Spleen (tissue), 7 donors: ENCODE measurements at regions not wholly inside any gene's neighbourhood (a gene's known extent, or its start where the extent isn't known, plus 50 kb on each side); places are given as distances from the start of the nearest gene placed in this dataset.

Source experiments
- CTCF ChIP-seq, 11 experiments: fragments of 200-600 bp in 7 of 11; fragments of 450-650 bp in 4 of 11; sonication (generic) in 4 of 11; IDR thresholded peaks in 8 of 11; conservative IDR thresholded peaks in 3 of 11; 1 replicate in 7 of 11; 2 replicates in 4 of 11; pipeline versions ENCODE4 v1.4.0 to v1.8.0; 2016 to 2021; ENCODE audit warnings: antibody characterized with exemption in 11 of 11, inconsistent platforms in 4 of 11, mild to moderate bottlenecking in 1 of 11
- POLR2A ChIP-seq, 3 donors: fragments of 450-650 bp; IDR thresholded peaks; one replicate each; pipeline ENCODE4 v1.5.1; 2017; ENCODE audit warnings: antibody characterized with exemption in 3 of 3, mild to moderate bottlenecking in 1 of 3
- POLR2AphosphoS5 ChIP-seq, 3 donors: sonication (generic); formaldehyde crosslinking; IDR thresholded peaks; one replicate each; pipeline ENCODE4 v1.5.1; 2017; ENCODE audit warnings: antibody characterized with exemption in 3 of 3
- donor health status: DM: no; HTN: no; CAD: no; lungs with moderate emphysema.
- donor health status: DM: no; HTN: no; CAD: no.
- donor health status: DM: no; HTN: no; CAD: no.

- no peak for TF ChIP-seq CTCF (IDR thresholded peaks at IDR 0.05 in 8 of 11, conservative IDR thresholded peaks at IDR 0.05 in 3 of 11)
- no peak for TF ChIP-seq POLR2AphosphoS5 (IDR thresholded peaks at IDR 0.05)
- no peak for TF ChIP-seq POLR2A (IDR thresholded peaks at IDR 0.05)
Observed at GRCh38 chr2:107569496-107569895, 257.2 kb upstream of the RGPD4 start.
